ENCODE measurements at regions not wholly inside any gene's neighbourhood (a gene's known extent, or its start where the extent isn't known, plus 50 kb on each side); places are given as distances from the start of the nearest gene placed in this dataset.

DNA sequence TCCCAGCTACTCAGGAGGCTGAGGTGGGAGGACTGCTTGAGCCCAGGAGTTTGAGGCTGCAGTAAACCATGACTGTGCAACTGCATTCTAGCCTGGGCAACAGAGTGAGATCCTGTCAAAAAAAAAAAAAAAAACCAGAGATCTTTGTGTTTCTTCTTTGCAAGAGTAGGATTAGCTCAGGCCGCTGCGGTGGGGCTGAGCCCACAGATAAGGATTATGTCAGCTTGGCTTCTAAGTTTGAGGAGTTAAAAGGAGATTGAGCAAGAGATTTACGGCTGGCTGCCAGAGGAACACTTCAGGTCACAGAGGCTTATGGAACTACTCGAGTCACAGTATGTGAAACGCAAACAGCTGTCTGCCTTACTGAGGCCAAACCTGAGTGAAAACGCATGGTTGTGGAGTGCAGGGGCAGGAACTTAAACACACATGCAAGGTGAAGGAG lies 146.7 kb upstream of the L3MBTL4 start:
- intact Hi-C loops (cut with micrococcal nuclease), result no loop called here
- CTCF ChIA-PET, result no interaction called here
- no peaks in the 10 kb centered on the region for H3K4me1 Mint-ChIP-seq (ENCODE audit: low read depth)
- H3K27ac Mint-ChIP-seq, result no peak overlapping the region
- peaks cover 2% of the 10 kb centered on the region for H3K27me3 Mint-ChIP-seq
- no peaks in the 10 kb centered on the region for H3K9me3 Mint-ChIP-seq
- TF ChIP-seq CTCF (IDR thresholded peaks at IDR 0.05), result no peak
- POLR2A ChIA-PET, result no interaction called here
- H3K36me3 Mint-ChIP-seq (ENCODE audit: low read depth), result no peaks in the 10 kb centered on the region
- ATAC-seq, result no peak
- no peak for DNase-seq
- H3K4me3 Mint-ChIP-seq, result no peak overlapping the region

GRCh38 chr18:6561862-6562291 lies 147.2 kb upstream of the L3MBTL4 start:
- POLR2A ChIA-PET, result no interaction called here
- DNase-seq (no peak), ATAC-seq (no peak)
- CTCF ChIA-PET, result no interaction called here
- H3K4me1 Mint-ChIP-seq (ENCODE audit: low read depth), result no peaks in the 10 kb centered on the region
- TF ChIP-seq CTCF (IDR thresholded peaks at IDR 0.05), result no peak
- no peaks in the 10 kb centered on the region for H3K9me3 Mint-ChIP-seq
- H3K36me3 Mint-ChIP-seq (ENCODE audit: low read depth), result no peaks in the 10 kb centered on the region
- no peak overlapping the region for H3K27ac Mint-ChIP-seq
- peaks cover 2% of the 10 kb centered on the region for H3K27me3 Mint-ChIP-seq
- intact Hi-C loops (cut with micrococcal nuclease), result no loop called here
- H3K4me3 Mint-ChIP-seq, result no peak overlapping the region

DNA sequence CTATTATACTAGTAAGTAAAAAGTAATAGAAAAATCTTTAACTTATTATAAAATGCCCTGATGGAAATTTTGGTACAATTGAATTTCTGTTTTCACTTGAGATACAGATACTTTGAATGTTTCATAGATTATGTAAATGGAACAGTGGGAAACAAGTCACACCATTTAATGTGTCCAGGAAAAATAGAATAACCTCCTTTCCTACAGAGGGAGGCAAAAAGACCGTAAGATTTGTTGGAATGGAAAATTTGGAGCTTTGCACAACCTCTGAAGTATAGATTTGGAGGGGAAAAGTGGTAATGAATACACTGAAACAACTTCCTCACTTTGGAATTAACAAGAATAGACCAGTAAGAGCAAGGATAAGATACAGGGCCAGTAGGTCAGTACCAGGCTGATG lies 149.2 kb upstream of the L3MBTL4 start:
- CTCF ChIA-PET, result no interaction called here
- intact Hi-C loops (cut with micrococcal nuclease), result no loop called here
- no peak for ATAC-seq

DNA sequence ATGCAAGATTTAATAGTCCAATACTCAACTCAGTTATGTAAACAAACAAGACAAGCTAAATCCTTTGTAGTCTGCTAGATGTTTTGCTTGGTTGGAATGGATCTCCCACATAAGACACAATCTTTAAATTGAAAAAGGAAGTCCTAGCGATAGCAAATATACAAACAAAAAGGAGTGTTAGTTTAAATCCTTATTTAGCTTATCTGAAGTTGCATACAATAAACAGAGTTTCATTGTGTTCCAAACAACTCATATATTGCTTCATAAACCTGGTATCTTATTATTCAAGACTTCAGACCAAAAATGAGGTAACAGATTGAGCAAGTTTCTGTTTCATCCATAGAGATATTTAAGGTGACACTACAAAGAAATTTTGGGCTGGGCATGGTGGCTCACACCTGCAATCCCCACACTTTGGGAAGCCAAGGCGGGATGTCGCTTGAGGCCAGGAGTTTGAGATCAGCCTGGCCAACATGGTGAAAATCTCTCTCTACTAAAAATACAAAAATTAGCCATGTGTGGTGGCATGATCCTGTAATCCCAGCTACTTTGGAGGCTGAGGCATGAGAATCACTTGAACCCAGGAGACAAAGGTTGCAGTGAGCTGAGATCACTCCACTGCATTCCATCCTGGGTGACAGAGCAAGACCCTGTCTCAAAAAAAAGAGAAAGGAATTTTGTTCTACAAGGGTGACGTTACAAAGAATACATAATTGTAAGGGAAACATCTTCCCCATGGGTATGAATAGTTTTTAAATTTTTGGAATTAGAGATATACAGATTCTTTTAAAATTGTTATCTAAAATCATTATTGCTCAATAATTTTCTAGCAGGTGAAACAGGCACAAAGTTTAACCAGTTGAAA lies 150.5 kb upstream of the L3MBTL4 start:
- ChIA-PET POLR2A (no interaction called here), CTCF (no interaction called here)
- ATAC-seq (no peak), DNase-seq (no peak)
- Mint-ChIP-seq H3K27ac (no peak overlapping the region), H3K36me3 (ENCODE audit: low read depth) (no peaks in the 10 kb centered on the region), H3K4me1 (ENCODE audit: low read depth) (no peaks in the 10 kb centered on the region), H3K4me3 (no peak overlapping the region), H3K9me3 (no peaks in the 10 kb centered on the region), H3K27me3 (peaks cover 1% of the 10 kb centered on the region)
- no peak for TF ChIP-seq CTCF (IDR thresholded peaks at IDR 0.05)
- intact Hi-C loops (cut with micrococcal nuclease), result no loop called here

More for the DNA sequence above, 149.2 kb upstream of the L3MBTL4 start:
- TF ChIP-seq CTCF (IDR thresholded peaks at IDR 0.05), result no peak
- DNase-seq, result no peak
- Mint-ChIP-seq H3K4me1 (ENCODE audit: low read depth) (no peaks in the 10 kb centered on the region), H3K9me3 (no peaks in the 10 kb centered on the region), H3K4me3 (no peak overlapping the region), H3K27me3 (peaks cover 1% of the 10 kb centered on the region), H3K27ac (no peak overlapping the region), H3K36me3 (ENCODE audit: low read depth) (no peaks in the 10 kb centered on the region)
- POLR2A ChIA-PET, result no interaction called here

DNA sequence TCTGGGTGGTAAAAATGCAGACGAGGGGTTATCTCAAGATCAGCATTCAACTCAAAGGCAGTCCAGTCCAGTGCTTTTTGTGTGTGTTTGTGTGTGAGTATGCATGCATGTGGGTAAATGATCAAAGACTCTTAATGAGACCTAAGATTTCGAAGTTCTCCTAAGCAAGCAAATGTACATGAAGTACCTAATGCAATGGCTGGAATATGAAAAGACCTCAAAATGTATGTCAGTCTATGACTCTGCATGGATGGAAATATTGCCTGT lies 151.0 kb upstream of the L3MBTL4 start:
- Mint-ChIP-seq H3K27me3 (peaks cover 1% of the 10 kb centered on the region), H3K27ac (no peak overlapping the region), H3K4me1 (ENCODE audit: low read depth) (no peaks in the 10 kb centered on the region), H3K4me3 (no peak overlapping the region), H3K36me3 (ENCODE audit: low read depth) (no peaks in the 10 kb centered on the region), H3K9me3 (no peaks in the 10 kb centered on the region)
- DNase-seq (no peak), ATAC-seq (no peak)
- ChIA-PET CTCF (no interaction called here), POLR2A (no interaction called here)
- no peak for TF ChIP-seq CTCF (IDR thresholded peaks at IDR 0.05)
- intact Hi-C loops (cut with micrococcal nuclease), result no loop called here
